Testis (tissue), 2 donors: ENCODE measurements at regions not wholly inside any gene's neighbourhood (a gene's known extent, or its start where the extent isn't known, plus 50 kb on each side); places are given as distances from the start of the nearest gene placed in this dataset.

Experiments used
- CTCF ChIP-seq, 3 experiments: fragments of 450-650 bp in 2 of 3; fragments of 200-600 bp in 1 of 3; sonication (generic) in 1 of 3; IDR thresholded peaks; one replicate each; pipeline ENCODE4 v1.5.1; 2016 to 2019; ENCODE audit warnings: antibody characterized with exemption in 3 of 3, mild to moderate bottlenecking in 2 of 3, moderate library complexity in 1 of 3
- POLR2A ChIP-seq: fragments of 450-650 bp; IDR thresholded peaks from one replicate; pipeline ENCODE4 v1.6.1; 2017; ENCODE audit warnings: antibody characterized with exemption, mild to moderate bottlenecking, moderate library complexity

- TF ChIP-seq CTCF (IDR thresholded peaks at IDR 0.05) (no peak), POLR2A (no peak)
Observed at GRCh38 chrX:134146493-134146892, 90.5 kb upstream of the CCDC160 start.
